ENCODE measurements at regions not wholly inside any gene's neighbourhood (a gene's known extent, or its start where the extent isn't known, plus 50 kb on each side); places are given as distances from the start of the nearest gene placed in this dataset.

- TF ChIP-seq TCF12 (IDR thresholded peaks at IDR 0.05; ENCODE audit: low read depth, low read length) (no peak), CTCF (IDR thresholded peaks at IDR 0.05; ENCODE audit: control extremely low read depth in 1 of 3, insufficient read depth in 1 of 3, low read depth in 1 of 3, low read length in 3 of 3) (no peak), POLR2A (IDR thresholded peaks at IDR 0.05; ENCODE audit: control extremely low read depth in 1 of 2, low read depth in 2 of 2, low read length in 2 of 2) (no peak), ZNF274 (IDR thresholded peaks at IDR 0.05; ENCODE audit: borderline replicate concordance, extremely low read depth, low read length) (no peak)
Observed at GRCh38 chr4:59102311-59102710, 1992.1 kb upstream of the IGFBP7 start.
